ENCODE measurements at regions not wholly inside any gene's neighbourhood (a gene's known extent, or its start where the extent isn't known, plus 50 kb on each side); places are given as distances from the start of the nearest gene placed in this dataset.
A peak's percentile ranks its signal among the peaks of the same experiment; 100 is the strongest.

- Mint-ChIP-seq H3K27ac (peak overlapping the region in 1 of 6 donors; percentile 49), H3K36me3 (no peaks in the 10 kb centered on the region), H3K9me3 (peaks cover 0 to 6% (median 0%) of the 10 kb centered on the region in 7 donors), H3K4me1 (peaks cover 0 to 9% (median 4%) of the 10 kb centered on the region in 3 donors), H3K27me3 (peaks cover 10 to 20% (median 19%) of the 10 kb centered on the region in 3 donors), H3K4me3 (no peak overlapping the region)
- no peak for ATAC-seq (ENCODE audit: low read depth in 2 of 2)
- DNase-seq, result no peak
Observed at GRCh38 chr16:85521552-85522307, 91.4 kb upstream of the GSE1 start.

GRCh38 chr16:85522308-85522841 is 90.7 kb upstream of the GSE1 start:
- Mint-ChIP-seq H3K36me3 (no peaks in the 10 kb centered on the region), H3K4me1 (peaks cover 0 to 9% (median 4%) of the 10 kb centered on the region in 3 donors), H3K9me3 (peaks cover 0 to 6% (median 0%) of the 10 kb centered on the region in 7 donors), H3K4me3 (no peak overlapping the region), H3K27me3 (peaks cover 11 to 20% (median 19%) of the 10 kb centered on the region in 3 donors), H3K27ac (peak overlapping the region in 1 of 6 donors; percentile 57)
- DNase-seq (no peak), ATAC-seq (ENCODE audit: low read depth in 2 of 2) (no peak)

GRCh38 chr16:85522842-85523601 is 90.1 kb upstream of the GSE1 start:
- Mint-ChIP-seq H3K9me3 (peaks cover 0 to 6% (median 0%) of the 10 kb centered on the region in 7 donors), H3K4me1 (peaks cover 0 to 9% (median 4%) of the 10 kb centered on the region in 3 donors), H3K4me3 (no peak overlapping the region), H3K27me3 (peaks cover 11 to 26% (median 20%) of the 10 kb centered on the region in 3 donors), H3K27ac (peak overlapping the region in 2 of 6 donors; percentile 53 to 65), H3K36me3 (no peaks in the 10 kb centered on the region)
- no peak for ATAC-seq (ENCODE audit: low read depth in 2 of 2)
- DNase-seq, result no peak

GRCh38 chr16:85523602-85524364 is 89.3 kb upstream of the GSE1 start:
- H3K27ac Mint-ChIP-seq, result no peak overlapping the region
- peaks cover 0 to 9% (median 7%) of the 10 kb centered on the region in 3 donors for H3K4me1 Mint-ChIP-seq
- ATAC-seq (ENCODE audit: low read depth in 2 of 2), result no peak
- no peaks in the 10 kb centered on the region for H3K36me3 Mint-ChIP-seq
- no peak for DNase-seq
- H3K4me3 Mint-ChIP-seq, result no peak overlapping the region
- H3K9me3 Mint-ChIP-seq, result peaks cover 0 to 6% (median 0%) of the 10 kb centered on the region in 7 donors
- peaks cover 11 to 26% (median 20%) of the 10 kb centered on the region in 3 donors for H3K27me3 Mint-ChIP-seq

- ATAC-seq (ENCODE audit: low read depth in 2 of 2), result no peak
- peaks cover 0 to 9% (median 8%) of the 10 kb centered on the region in 3 donors for H3K4me1 Mint-ChIP-seq
Observed at GRCh38 chr16:85524365-85524629, 88.8 kb upstream of the GSE1 start.

GRCh38 chr16:85524630-85525419 is 88.3 kb upstream of the GSE1 start:
- no peak overlapping the region for H3K4me3 Mint-ChIP-seq
- H3K4me1 Mint-ChIP-seq, result peaks cover 0 to 9% (median 8%) of the 10 kb centered on the region in 3 donors
- H3K27ac Mint-ChIP-seq, result no peak overlapping the region
- no peaks in the 10 kb centered on the region for H3K9me3 Mint-ChIP-seq
- ATAC-seq (ENCODE audit: low read depth in 2 of 2) (peak; percentile 63 to 68), DNase-seq (peak; percentile 13)
- peaks cover 11 to 26% (median 20%) of the 10 kb centered on the region in 3 donors for H3K27me3 Mint-ChIP-seq
- no peaks in the 10 kb centered on the region for H3K36me3 Mint-ChIP-seq

More at GRCh38 chr16:85524365-85524629, 88.8 kb upstream of the GSE1 start:
- Mint-ChIP-seq H3K4me3 (no peak overlapping the region), H3K27ac (no peak overlapping the region), H3K27me3 (peaks cover 11 to 26% (median 20%) of the 10 kb centered on the region in 3 donors), H3K9me3 (peaks cover 0 to 4% (median 0%) of the 10 kb centered on the region in 7 donors), H3K36me3 (no peaks in the 10 kb centered on the region)
- DNase-seq, result no peak

GRCh38 chr16:85525420-85526184 is 87.5 kb upstream of the GSE1 start:
- ATAC-seq (ENCODE audit: low read depth in 2 of 2), result no peak
- Mint-ChIP-seq H3K27me3 (peaks cover 11 to 26% (median 20%) of the 10 kb centered on the region in 3 donors), H3K27ac (no peak overlapping the region), H3K4me3 (no peak overlapping the region), H3K9me3 (no peaks in the 10 kb centered on the region), H3K36me3 (no peaks in the 10 kb centered on the region), H3K4me1 (peaks cover 0 to 9% (median 8%) of the 10 kb centered on the region in 3 donors)
- DNase-seq, result no peak

- DNase-seq, result no peak
- Mint-ChIP-seq H3K9me3 (no peaks in the 10 kb centered on the region), H3K27me3 (peaks cover 11 to 32% (median 20%) of the 10 kb centered on the region in 3 donors), H3K36me3 (no peaks in the 10 kb centered on the region), H3K4me1 (peaks cover 0 to 9% (median 8%) of the 10 kb centered on the region in 3 donors), H3K4me3 (no peak overlapping the region), H3K27ac (peak overlapping the region in 2 of 6 donors; percentile 59 to 83)
- no peak for ATAC-seq (ENCODE audit: low read depth in 2 of 2)
Observed at GRCh38 chr16:85526185-85526974, 86.7 kb upstream of the GSE1 start.

- ATAC-seq (ENCODE audit: low read depth in 2 of 2) (no peak), DNase-seq (no peak)
- Mint-ChIP-seq H3K4me1 (peaks cover 0 to 9% (median 8%) of the 10 kb centered on the region in 3 donors), H3K27me3 (peaks cover 15 to 31% (median 20%) of the 10 kb centered on the region in 3 donors), H3K27ac (no peak overlapping the region), H3K36me3 (no peaks in the 10 kb centered on the region), H3K9me3 (no peaks in the 10 kb centered on the region), H3K4me3 (no peak overlapping the region)
Observed at GRCh38 chr16:85527042-85527766, 85.9 kb upstream of the GSE1 start.

- no peak overlapping the region for H3K4me3 Mint-ChIP-seq
- H3K9me3 Mint-ChIP-seq, result no peaks in the 10 kb centered on the region
- DNase-seq (no peak), ATAC-seq (ENCODE audit: low read depth in 2 of 2) (no peak)
- H3K27me3 Mint-ChIP-seq, result peaks cover 9 to 25% (median 15%) of the 10 kb centered on the region in 3 donors
- peak overlapping the region in 1 of 6 donors; percentile 75 for H3K27ac Mint-ChIP-seq
- peaks cover 0 to 6% (median 3%) of the 10 kb centered on the region in 3 donors for H3K4me1 Mint-ChIP-seq
- no peaks in the 10 kb centered on the region for H3K36me3 Mint-ChIP-seq
Observed at GRCh38 chr16:85527767-85528297, 85.3 kb upstream of the GSE1 start.

All from naive B cell (primary cell).